Adrenal gland (tissue), 9 donors: ENCODE measurements at regions not wholly inside any gene's neighbourhood (a gene's known extent, or its start where the extent isn't known, plus 50 kb on each side); places are given as distances from the start of the nearest gene placed in this dataset.

Source experiments
- DNase-seq, 7 donors: peaks; one replicate each; pipeline ENCODE4 v3.0.0-alpha.2; 2019 to 2020
- H3K27ac ChIP-seq, 5 donors: fragments of 200-600 bp; sonication (generic) in 4 of 5; 1 replicate in 3 of 5; 2 replicates in 2 of 5; pipeline versions ENCODE4 v1.5.1 to v1.8.0; 2016 to 2020; ENCODE audit warnings: mild to moderate bottlenecking in 1 of 5
- H3K27me3 ChIP-seq: fragments of 200-600 bp; 2 replicates; pipeline ENCODE4 v1.8.0; 2021
- H3K36me3 ChIP-seq, 2 donors: fragments of 200-600 bp; replicated peaks in 1 of 2; 1 replicate in 1 of 2; 2 replicates in 1 of 2; pipeline versions ENCODE4 v1.5.1 to v1.8.0; 2018 to 2022
- H3K4me1 ChIP-seq, 2 donors: fragments of 200-600 bp; replicated peaks in 1 of 2; 1 replicate in 1 of 2; 2 replicates in 1 of 2; pipeline versions ENCODE4 v1.5.1 to v1.8.0; 2018 to 2021
- H3K4me3 ChIP-seq, 4 donors: fragments of 200-600 bp; sonication (generic) in 3 of 4; one replicate each; pipeline ENCODE4 v1.5.1; 2016 to 2018
- H3K9me3 ChIP-seq, 3 donors: fragments of 200-600 bp; sonication (generic) in 1 of 3; replicated peaks in 1 of 3; 1 replicate in 2 of 3; 2 replicates in 1 of 3; pipeline versions ENCODE4 v1.5.1 to v1.8.0; 2016 to 2021
- POLR2A ChIP-seq, 2 donors: fragments of 450-650 bp; IDR thresholded peaks; one replicate each; pipeline ENCODE4 v1.6.1; 2017; ENCODE audit warnings: antibody characterized with exemption in 2 of 2, mild to moderate bottlenecking in 2 of 2, moderate library complexity in 1 of 2
- WGBS, 4 donors: extraction: QIAGEN DNeasy Blood & Tissue Kit in 2 of 4; methylation state at CpG; one replicate each; pipeline versions ENCODE4 v1.1.5 to v1.1.7; 2013 to 2017; 5-methylcytosine and 5-hydroxymethylcytosine counted together
- intact Hi-C, 2 donors: fragments of 100-400 bp; cut with DNase I; formaldehyde crosslinking; loops; one replicate each; pipeline versions ENCODE4 v1.14.1 to v1.15.0; 2022 to 2023
- TF ChIP-seq, protein P1 (sequence below), 6 experiments: fragments of 450-650 bp in 4 of 6; fragments of 200-600 bp in 2 of 6; sonication (generic) in 1 of 6; IDR thresholded peaks; 1 replicate in 5 of 6; 2 replicates in 1 of 6; pipeline versions ENCODE4 v1.5.1 to v1.8.0; 2016 to 2021; ENCODE audit warnings: antibody characterized with exemption in 6 of 6, mild to moderate bottlenecking in 2 of 6, moderate library complexity in 1 of 6
- donor health status: healthy with polysubstance abuse.
- donor health status: Bipolar disorder and iron deficiency.
- donor health status: DM: yes; HTN: yes; CAD: no.
- donor health status: DM: no; HTN: no; CAD: no.
- donor health status: DM: no; HTN: no; CAD: no.

GRCh38 chr13:108030769-108031168, 184.6 kb downstream of the LIG4 start:
- Histone ChIP-seq H3K36me3 (no peaks in the 10 kb centered on the region), H3K4me3 (no peak overlapping the region), H3K9me3 (no peaks in the 10 kb centered on the region), H3K4me1 (no peaks in the 10 kb centered on the region), H3K27ac (no peak overlapping the region), H3K27me3 (no peaks in the 10 kb centered on the region)
- TF ChIP-seq POLR2A (IDR thresholded peaks at IDR 0.05), result no peak
- TF ChIP-seq, protein P1, sequence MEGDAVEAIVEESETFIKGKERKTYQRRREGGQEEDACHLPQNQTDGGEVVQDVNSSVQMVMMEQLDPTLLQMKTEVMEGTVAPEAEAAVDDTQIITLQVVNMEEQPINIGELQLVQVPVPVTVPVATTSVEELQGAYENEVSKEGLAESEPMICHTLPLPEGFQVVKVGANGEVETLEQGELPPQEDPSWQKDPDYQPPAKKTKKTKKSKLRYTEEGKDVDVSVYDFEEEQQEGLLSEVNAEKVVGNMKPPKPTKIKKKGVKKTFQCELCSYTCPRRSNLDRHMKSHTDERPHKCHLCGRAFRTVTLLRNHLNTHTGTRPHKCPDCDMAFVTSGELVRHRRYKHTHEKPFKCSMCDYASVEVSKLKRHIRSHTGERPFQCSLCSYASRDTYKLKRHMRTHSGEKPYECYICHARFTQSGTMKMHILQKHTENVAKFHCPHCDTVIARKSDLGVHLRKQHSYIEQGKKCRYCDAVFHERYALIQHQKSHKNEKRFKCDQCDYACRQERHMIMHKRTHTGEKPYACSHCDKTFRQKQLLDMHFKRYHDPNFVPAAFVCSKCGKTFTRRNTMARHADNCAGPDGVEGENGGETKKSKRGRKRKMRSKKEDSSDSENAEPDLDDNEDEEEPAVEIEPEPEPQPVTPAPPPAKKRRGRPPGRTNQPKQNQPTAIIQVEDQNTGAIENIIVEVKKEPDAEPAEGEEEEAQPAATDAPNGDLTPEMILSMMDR (IDR thresholded peaks at IDR 0.05), result no peak
- intact Hi-C loops, result no loop called here
- 7 to 26% (median 10%) methylated on average over 1 of the region's 1 CpG for WGBS, 4 donors
- no peak for DNase-seq

- H3K4me3 ChIP-seq, result no peak overlapping the region
- intact Hi-C loops, result no loop called here
- DNase-seq, result no peak
- no peaks in the 10 kb centered on the region for H3K27me3 ChIP-seq
- H3K27ac ChIP-seq, result no peak overlapping the region
- no peaks in the 10 kb centered on the region for H3K9me3 ChIP-seq
- H3K36me3 ChIP-seq, result no peaks in the 10 kb centered on the region
- TF ChIP-seq POLR2A (IDR thresholded peaks at IDR 0.05), result no peak
- TF ChIP-seq, protein P1 (IDR thresholded peaks at IDR 0.05), result no peak
- 42 to 57% (median 53%) methylated on average over 3 of the region's 3 CpGs for WGBS, 4 donors
- no peaks in the 10 kb centered on the region for H3K4me1 ChIP-seq
Measured at GRCh38 chr13:108026680-108027410, 188.5 kb downstream of the LIG4 start.

DNA sequence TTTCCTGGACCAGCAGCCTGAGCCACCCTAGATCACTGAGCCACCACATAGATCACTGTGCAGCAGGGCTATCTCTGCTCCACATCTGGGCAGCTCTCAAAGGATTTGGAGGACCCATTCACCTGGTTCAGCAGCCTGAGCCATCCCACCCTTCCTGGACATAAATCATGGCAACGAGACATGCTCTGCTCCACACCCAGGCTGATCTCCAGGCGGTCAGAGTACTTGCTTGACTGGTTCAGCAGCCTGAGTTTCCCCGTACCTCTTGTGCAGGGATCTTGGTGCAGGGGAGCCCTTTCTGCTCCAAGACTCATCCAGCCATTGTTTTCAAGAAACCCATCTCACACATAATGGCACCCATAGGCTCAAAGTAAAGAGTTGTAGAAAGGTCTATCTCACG, 195.3 kb downstream of the LIG4 start:
- Histone ChIP-seq H3K9me3 (no peaks in the 10 kb centered on the region), H3K27ac (no peak overlapping the region), H3K4me1 (no peaks in the 10 kb centered on the region), H3K27me3 (no peaks in the 10 kb centered on the region), H3K36me3 (no peaks in the 10 kb centered on the region), H3K4me3 (no peak overlapping the region)
- no peak for TF ChIP-seq POLR2A (IDR thresholded peaks at IDR 0.05)
- TF ChIP-seq, protein P1 (IDR thresholded peaks at IDR 0.05), result no peak
- 53 to 68% (median 64%) methylated on average over 2 to 4 of the region's 4 CpGs for WGBS, 4 donors
- no peak for DNase-seq
- intact Hi-C loops, result no loop called here

GRCh38 chr13:108018371-108018870, 196.9 kb downstream of the LIG4 start:
- Histone ChIP-seq H3K36me3 (no peaks in the 10 kb centered on the region), H3K27me3 (no peaks in the 10 kb centered on the region), H3K4me1 (no peaks in the 10 kb centered on the region), H3K9me3 (no peaks in the 10 kb centered on the region), H3K4me3 (no peak overlapping the region), H3K27ac (no peak overlapping the region)
- TF ChIP-seq POLR2A (IDR thresholded peaks at IDR 0.05), result no peak
- TF ChIP-seq, protein P1 (IDR thresholded peaks at IDR 0.05), result no peak
- no peak for DNase-seq
- WGBS, 4 donors, result 69 to 83% (median 77%) methylated on average over 2 of the region's 2 CpGs
- intact Hi-C loops, result no loop called here
